Esophagus mucosa (tissue), 1 donor: ENCODE measurements at regions not wholly inside any gene's neighbourhood (a gene's known extent, or its start where the extent isn't known, plus 50 kb on each side); places are given as distances from the start of the nearest gene placed in this dataset.

ENCODE experiments used
- ATAC-seq: fragments of 200-7000 bp; cut with Tn5 transposase; one replicate; pipeline ENCODE4 v1.9.1; 2020
- donor health status: DM: yes; HTN: yes; CAD: no.

DNA sequence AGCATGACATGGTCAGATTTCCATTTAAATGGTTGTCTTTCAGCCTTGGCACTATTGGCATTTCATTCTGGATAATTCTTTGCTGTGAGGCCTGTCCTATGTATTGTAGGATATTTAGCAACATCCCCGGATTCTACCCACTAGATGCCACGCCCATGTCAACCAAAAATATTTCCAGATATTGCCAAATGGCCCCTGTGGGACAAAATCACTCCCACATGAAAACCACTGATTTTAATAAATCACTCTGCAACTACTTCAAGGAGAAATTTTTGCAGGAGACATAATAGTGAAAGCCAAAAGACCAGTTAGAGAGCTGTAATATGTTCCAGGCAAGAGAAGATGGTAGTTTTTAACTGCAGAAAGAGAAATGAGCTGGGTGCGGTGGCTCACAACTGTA is 55.9 kb upstream of the RARB start:
- ATAC-seq = no peak

GRCh38 chr3:25376340-25376739 is 51.7 kb upstream of the RARB start:
- ATAC-seq = no peak

GRCh38 chr3:25377042-25377441 is 51.0 kb upstream of the RARB start:
- no peak for ATAC-seq
